A673 (cell line): ENCODE measurements at regions not wholly inside any gene's neighbourhood (a gene's known extent, or its start where the extent isn't known, plus 50 kb on each side); places are given as distances from the start of the nearest gene placed in this dataset.

Experiments
- EZH2 ChIP-seq: fragments of 200-600 bp; sonication (generic); IDR thresholded peaks from 2 replicates; pipeline ENCODE4 v1.6.1; 2017; ENCODE audit warnings: borderline replicate concordance, low read depth, mild to moderate bottlenecking, mixed read lengths, antibody characterized with exemption, low read length; ENCODE audit not compliant: poor library complexity, severe bottlenecking
- TF ChIP-seq, protein P1 (sequence below): fragments of 300-800, 200-600 bp; sonication (generic); conservative IDR thresholded peaks from 2 replicates; pipeline ENCODE4 v1.5.1; 2017; ENCODE audit warnings: low read depth, mild to moderate bottlenecking, antibody characterized with exemption, low read length, moderate library complexity, mixed read lengths

DNA sequence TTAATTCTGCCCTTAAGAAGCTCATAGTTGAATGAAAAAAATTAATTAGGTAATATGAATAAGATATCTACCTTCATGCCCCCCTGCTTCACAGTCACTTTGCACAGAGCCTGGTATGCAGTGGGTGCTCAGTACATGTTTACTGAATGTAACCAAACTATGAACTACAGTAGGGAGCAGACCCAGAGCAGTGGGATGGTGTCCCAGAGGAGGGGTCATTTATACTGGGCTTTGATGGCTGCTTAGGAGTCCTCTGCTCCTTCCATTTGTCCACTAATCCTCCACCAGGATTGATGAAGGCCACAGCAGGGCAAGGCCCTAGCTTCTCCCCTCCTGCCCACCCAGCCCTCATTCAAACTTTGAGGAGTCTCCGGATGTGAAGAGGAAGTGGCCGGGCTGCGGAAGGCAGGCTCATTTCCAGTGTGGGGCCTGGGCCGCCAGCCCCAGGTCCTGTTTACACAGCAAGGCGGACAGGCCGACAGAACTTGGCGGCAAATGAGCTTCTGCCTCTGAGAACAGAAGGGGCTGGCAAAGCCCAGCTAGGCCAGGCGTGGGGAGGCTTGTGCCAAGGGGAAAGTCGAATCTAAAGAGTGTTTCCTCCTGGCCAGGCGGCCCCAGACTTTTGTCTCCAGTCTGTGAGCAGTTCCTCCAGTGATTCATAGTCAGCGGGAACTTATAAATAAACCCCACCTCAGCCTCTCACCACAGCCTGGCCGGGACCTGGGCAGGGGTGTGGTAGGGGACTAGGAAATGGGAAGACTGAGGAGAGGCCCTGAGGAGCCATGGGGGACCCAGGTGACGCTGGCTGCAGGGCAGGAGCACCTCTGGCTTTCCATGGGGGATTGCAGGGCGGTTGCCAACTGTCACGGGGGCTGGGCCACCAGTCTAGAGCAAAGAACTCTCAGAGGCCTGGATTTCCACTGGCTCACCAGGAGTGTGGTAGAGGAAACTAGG is 51.6 kb upstream of the LCTL start:
- TF ChIP-seq, protein P1, sequence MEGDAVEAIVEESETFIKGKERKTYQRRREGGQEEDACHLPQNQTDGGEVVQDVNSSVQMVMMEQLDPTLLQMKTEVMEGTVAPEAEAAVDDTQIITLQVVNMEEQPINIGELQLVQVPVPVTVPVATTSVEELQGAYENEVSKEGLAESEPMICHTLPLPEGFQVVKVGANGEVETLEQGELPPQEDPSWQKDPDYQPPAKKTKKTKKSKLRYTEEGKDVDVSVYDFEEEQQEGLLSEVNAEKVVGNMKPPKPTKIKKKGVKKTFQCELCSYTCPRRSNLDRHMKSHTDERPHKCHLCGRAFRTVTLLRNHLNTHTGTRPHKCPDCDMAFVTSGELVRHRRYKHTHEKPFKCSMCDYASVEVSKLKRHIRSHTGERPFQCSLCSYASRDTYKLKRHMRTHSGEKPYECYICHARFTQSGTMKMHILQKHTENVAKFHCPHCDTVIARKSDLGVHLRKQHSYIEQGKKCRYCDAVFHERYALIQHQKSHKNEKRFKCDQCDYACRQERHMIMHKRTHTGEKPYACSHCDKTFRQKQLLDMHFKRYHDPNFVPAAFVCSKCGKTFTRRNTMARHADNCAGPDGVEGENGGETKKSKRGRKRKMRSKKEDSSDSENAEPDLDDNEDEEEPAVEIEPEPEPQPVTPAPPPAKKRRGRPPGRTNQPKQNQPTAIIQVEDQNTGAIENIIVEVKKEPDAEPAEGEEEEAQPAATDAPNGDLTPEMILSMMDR: no peak
- no peak for TF ChIP-seq EZH2
